Prostate gland (tissue), 2 donors: ENCODE measurements at regions not wholly inside any gene's neighbourhood (a gene's known extent, or its start where the extent isn't known, plus 50 kb on each side); places are given as distances from the start of the nearest gene placed in this dataset.

Experiments
- CTCF ChIP-seq, 4 experiments: fragments of 200-600 bp in 2 of 4; fragments of 450-650 bp in 2 of 4; sonication (generic) in 2 of 4; IDR thresholded peaks; 1 replicate in 3 of 4; 2 replicates in 1 of 4; pipeline ENCODE4 v1.5.1; 2016 to 2019; ENCODE audit warnings: antibody characterized with exemption in 4 of 4, mild to moderate bottlenecking in 2 of 4, moderate library complexity in 2 of 4
- POLR2A ChIP-seq: fragments of 450-650 bp; IDR thresholded peaks from one replicate; pipeline ENCODE4 v1.6.1; 2016; ENCODE audit warnings: antibody characterized with exemption, mild to moderate bottlenecking

- TF ChIP-seq CTCF (IDR thresholded peaks at IDR 0.05) (no peak), POLR2A (no peak)
Observed at GRCh38 chr4:11334887-11335286, 93.8 kb downstream of the HS3ST1 start.
